Lung (tissue), 11 donors: ENCODE measurements at regions not wholly inside any gene's neighbourhood (a gene's known extent, or its start where the extent isn't known, plus 50 kb on each side); places are given as distances from the start of the nearest gene placed in this dataset.

Experiments used
- ATAC-seq: fragments of 200-7000 bp; cut with Tn5 transposase; one replicate; pipeline ENCODE4 v1.9.1; 2020; ENCODE audit warnings: moderate number of reproducible peaks; ENCODE audit not compliant: insufficient read depth, low FRiP score
- DNase-seq, 3 donors: peaks; one replicate each; pipeline ENCODE4 v3.0.0-alpha.2; 2013 to 2017
- H3K27ac ChIP-seq, 2 donors: one replicate each; pipeline ENCODE4 v1.5.1; 2013; ENCODE audit warnings: mild to moderate bottlenecking in 2 of 2, moderate library complexity in 2 of 2, control low read depth in 1 of 2, inconsistent platforms in 1 of 2, low read depth in 1 of 2, low read length in 1 of 2
- H3K27me3 ChIP-seq, 3 donors: one replicate each; pipeline ENCODE4 v1.5.1; 2013; ENCODE audit warnings: low read length in 2 of 3; ENCODE audit not compliant: control insufficient read depth in 3 of 3, insufficient read depth in 3 of 3
- H3K36me3 ChIP-seq, 4 donors: one replicate each; pipeline ENCODE4 v1.5.1; 2013; ENCODE audit warnings: low read length in 4 of 4, mild to moderate bottlenecking in 1 of 4, moderate library complexity in 1 of 4; ENCODE audit not compliant: control insufficient read depth in 4 of 4, insufficient read depth in 4 of 4
- H3K4me1 ChIP-seq, 5 donors: one replicate each; pipeline ENCODE4 v1.5.1; 2013; ENCODE audit warnings: low read length in 5 of 5, mild to moderate bottlenecking in 2 of 5, moderate library complexity in 1 of 5; ENCODE audit not compliant: control insufficient read depth in 5 of 5, insufficient read depth in 5 of 5
- H3K4me3 ChIP-seq: one replicate; pipeline ENCODE4 v1.5.1; 2013; ENCODE audit warnings: mild to moderate bottlenecking, control low read depth, moderate library complexity
- H3K9ac ChIP-seq, 2 donors: one replicate each; pipeline ENCODE4 v1.5.1; 2013; ENCODE audit warnings: low read length in 2 of 2, control low read depth in 1 of 2; ENCODE audit not compliant: insufficient read depth in 1 of 2
- H3K9me3 ChIP-seq, 4 donors: one replicate each; pipeline ENCODE4 v1.5.1; 2013; ENCODE audit warnings: low read length in 3 of 4, mild to moderate bottlenecking in 1 of 4, moderate library complexity in 1 of 4; ENCODE audit not compliant: control insufficient read depth in 4 of 4, insufficient read depth in 3 of 4
- CTCF ChIP-seq: IDR thresholded peaks from 2 replicates; pipeline ENCODE4 v1.5.1; 2012; ENCODE audit warnings: mild to moderate bottlenecking; ENCODE audit errors: control extremely low read depth, extremely low read depth
- WGBS, 2 donors: extraction: QIAGEN DNeasy Blood & Tissue Kit; methylation state at CpG; one replicate each; pipeline ENCODE4 v1.1.7; 2013; 5-methylcytosine and 5-hydroxymethylcytosine counted together
- donor health status: control.
- donor health status: control.
- donor health status: Bipolar disorder and iron deficiency.
- donor health status: healthy.
- donor health status: DM: yes; HTN: yes; CAD: no.

DNA sequence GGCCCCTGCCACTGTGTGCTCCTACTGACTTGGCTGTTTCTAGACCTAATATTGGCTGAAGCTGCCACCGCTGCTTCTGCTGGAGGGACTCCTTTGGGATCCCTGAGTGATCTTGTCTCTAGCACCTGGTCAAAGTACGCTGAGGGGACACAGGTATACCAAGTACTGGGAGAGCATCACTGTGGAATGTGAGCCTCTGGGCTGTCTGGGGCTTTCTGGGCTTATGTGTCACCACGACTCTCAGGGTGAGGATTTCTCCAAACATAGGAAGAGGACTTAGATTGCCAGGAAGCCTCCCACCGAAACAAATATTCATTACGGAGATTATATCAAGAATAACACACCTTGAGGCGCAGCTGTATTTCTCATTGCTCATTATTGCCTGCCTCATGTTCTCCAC, 435.8 kb downstream of the HS3ST3B1 start:
- Histone ChIP-seq H3K27me3 (no peaks in the 10 kb centered on the region), H3K9ac (no peak overlapping the region), H3K9me3 (no peaks in the 10 kb centered on the region), H3K4me3 (no peak overlapping the region), H3K27ac (no peak overlapping the region), H3K36me3 (no peaks in the 10 kb centered on the region), H3K4me1 (no peaks in the 10 kb centered on the region)
- WGBS, 2 donors: 70 to 75% methylated on average over 6 of the region's 6 CpGs
- ATAC-seq (no peak), DNase-seq (no peak)
- no peak for TF ChIP-seq CTCF

DNA sequence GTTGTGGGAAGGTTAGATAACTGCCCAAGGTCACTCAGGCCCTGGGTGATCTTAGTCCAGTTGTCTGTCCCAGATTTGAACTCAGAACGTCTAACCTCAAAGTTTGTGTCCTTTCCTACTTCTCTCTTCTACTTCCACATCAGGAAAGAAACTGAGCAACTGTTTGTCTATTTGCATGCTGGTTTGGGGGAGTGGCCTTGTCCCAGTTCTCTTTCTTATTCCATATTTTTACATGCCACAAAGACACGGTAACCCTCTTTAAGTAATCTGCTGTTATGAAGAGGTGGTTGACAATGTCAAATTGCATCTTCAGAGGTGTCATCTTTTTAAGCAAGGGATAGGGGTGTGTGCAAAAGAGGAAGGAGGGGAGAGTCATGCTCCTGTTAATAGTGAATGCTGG, 432.5 kb downstream of the HS3ST3B1 start:
- WGBS, 2 donors: 28 to 61% methylated on average over 2 of the region's 2 CpGs
- no peaks in the 10 kb centered on the region for H3K9me3 ChIP-seq
- no peak overlapping the region for H3K9ac ChIP-seq
- TF ChIP-seq CTCF: no peak
- H3K27ac ChIP-seq: no peak overlapping the region
- DNase-seq (no peak), ATAC-seq (no peak)
- no peaks in the 10 kb centered on the region for H3K4me1 ChIP-seq
- H3K27me3 ChIP-seq: no peaks in the 10 kb centered on the region
- no peaks in the 10 kb centered on the region for H3K36me3 ChIP-seq
- H3K4me3 ChIP-seq: no peak overlapping the region

- WGBS, 2 donors: 82 to 93% methylated on average over 2 of the region's 2 CpGs
Observed at GRCh38 chr17:14732211-14732610, 431.3 kb downstream of the HS3ST3B1 start.

More at GRCh38 chr17:14732211-14732610, 431.3 kb downstream of the HS3ST3B1 start:
- Histone ChIP-seq H3K4me1 (no peaks in the 10 kb centered on the region), H3K9me3 (no peaks in the 10 kb centered on the region), H3K36me3 (no peaks in the 10 kb centered on the region), H3K27me3 (no peaks in the 10 kb centered on the region), H3K27ac (no peak overlapping the region), H3K9ac (no peak overlapping the region), H3K4me3 (no peak overlapping the region)
- no peak for TF ChIP-seq CTCF
- no peak for DNase-seq
- no peak for ATAC-seq
